Trophoblast cell (in vitro differentiated cells and primary cell): ENCODE measurements at regions not wholly inside any gene's neighbourhood (a gene's known extent, or its start where the extent isn't known, plus 50 kb on each side); places are given as distances from the start of the nearest gene placed in this dataset.

Source experiments
- DNase-seq, 2 donors: peaks; one replicate each; pipeline ENCODE4 v3.0.0-alpha.2; 2016
- H2AFZ ChIP-seq: 2 replicates; pipeline ENCODE4 v1.6.1; 2013; ENCODE audit warnings: low read length, moderate library complexity, mild to moderate bottlenecking; ENCODE audit not compliant: insufficient read depth, poor library complexity
- H2AK5ac ChIP-seq: 2 replicates; pipeline ENCODE4 v1.6.1; 2013; ENCODE audit warnings: mild to moderate bottlenecking, low read length
- H2BK120ac ChIP-seq: 2 replicates; pipeline ENCODE4 v1.6.1; 2013; ENCODE audit warnings: low read length, mild to moderate bottlenecking, moderate library complexity; ENCODE audit not compliant: insufficient read depth, poor library complexity
- H2BK12ac ChIP-seq: 2 replicates; pipeline ENCODE4 v1.6.1; 2013; ENCODE audit warnings: mild to moderate bottlenecking, low read length, moderate library complexity
- H2BK5ac ChIP-seq: 2 replicates; pipeline ENCODE4 v1.6.1; 2013; ENCODE audit warnings: low read length, low read depth, moderate library complexity, mild to moderate bottlenecking; ENCODE audit not compliant: poor library complexity
- H3K14ac ChIP-seq: 2 replicates; pipeline ENCODE4 v1.6.1; 2013; ENCODE audit warnings: mild to moderate bottlenecking, low read length
- H3K18ac ChIP-seq: 2 replicates; pipeline ENCODE4 v1.6.1; 2013; ENCODE audit warnings: mild to moderate bottlenecking, low read length
- H3K23ac ChIP-seq: 2 replicates; pipeline ENCODE4 v1.6.1; 2013; ENCODE audit warnings: low read length
- H3K27ac ChIP-seq: 2 replicates; pipeline ENCODE4 v1.5.1; 2013; ENCODE audit warnings: low read depth, mild to moderate bottlenecking, inconsistent platforms, low read length, moderate library complexity
- H3K27me3 ChIP-seq: 2 replicates; pipeline ENCODE4 v1.6.1; 2013; ENCODE audit warnings: inconsistent platforms, mild to moderate bottlenecking, low read length, moderate library complexity; ENCODE audit not compliant: insufficient read depth
- H3K36me3 ChIP-seq, 2 experiments: 1 replicate in 1 of 2; 2 replicates in 1 of 2; pipeline ENCODE4 v1.6.1; 2013; ENCODE audit warnings: low read length in 2 of 2, mild to moderate bottlenecking in 2 of 2, moderate library complexity in 1 of 2; ENCODE audit not compliant: insufficient read depth in 2 of 2, control insufficient read depth in 1 of 2
- H3K4ac ChIP-seq: 2 replicates; pipeline ENCODE4 v1.6.1; 2013; ENCODE audit warnings: low read depth, mild to moderate bottlenecking, low read length, moderate library complexity
- H3K4me1 ChIP-seq, 2 experiments: 1 replicate in 1 of 2; 2 replicates in 1 of 2; pipeline ENCODE4 v1.6.1; 2013; ENCODE audit warnings: low read length in 2 of 2, mild to moderate bottlenecking in 2 of 2, moderate library complexity in 1 of 2; ENCODE audit not compliant: insufficient read depth in 2 of 2, control insufficient read depth in 1 of 2
- H3K4me2 ChIP-seq: 2 replicates; pipeline ENCODE4 v1.6.1; 2013; ENCODE audit warnings: inconsistent platforms, mild to moderate bottlenecking, low read length, moderate library complexity
- H3K4me3 ChIP-seq: 2 replicates; pipeline ENCODE4 v1.5.1; 2013; ENCODE audit warnings: mild to moderate bottlenecking, low read depth, low read length, inconsistent platforms
- H3K79me1 ChIP-seq: one replicate; pipeline ENCODE4 v1.6.1; 2013; ENCODE audit warnings: low read length
- H3K79me2 ChIP-seq: 2 replicates; pipeline ENCODE4 v1.6.1; 2013; ENCODE audit warnings: low read length, mild to moderate bottlenecking; ENCODE audit not compliant: control insufficient read depth, insufficient read depth, poor library complexity
- H3K9ac ChIP-seq: 2 replicates; pipeline ENCODE4 v1.6.1; 2013; ENCODE audit warnings: mild to moderate bottlenecking, low read length
- H3K9me3 ChIP-seq: 2 replicates; pipeline ENCODE4 v1.6.1; 2013; ENCODE audit warnings: low read depth, mild to moderate bottlenecking, control low read depth, inconsistent platforms, low read length; ENCODE audit not compliant: insufficient read depth
- H4K12ac ChIP-seq: 2 replicates; pipeline ENCODE4 v1.6.1; 2013; ENCODE audit warnings: low read depth, mild to moderate bottlenecking, low read length, moderate library complexity
- H4K8ac ChIP-seq: 2 replicates; pipeline ENCODE4 v1.6.1; 2013; ENCODE audit warnings: low read depth, mild to moderate bottlenecking, low read length, moderate library complexity
- H4K91ac ChIP-seq: one replicate; pipeline ENCODE4 v1.6.1; 2013; ENCODE audit warnings: low read depth, mild to moderate bottlenecking, low read length, moderate library complexity
- WGBS: extraction: QIAGEN DNeasy Blood & Tissue Kit; methylation state at CpG from one replicate; pipeline ENCODE4 v1.1.7; 2013; ENCODE audit warnings: missing lambda C conversion rate; ENCODE audit not compliant: insufficient read length, insufficient coverage; ENCODE audit errors: extremely low coverage; 5-methylcytosine and 5-hydroxymethylcytosine counted together

- Histone ChIP-seq H3K18ac (no peak overlapping the region), H4K91ac (no peak overlapping the region), H2AFZ (no peak overlapping the region), H3K79me1 (no peaks in the 10 kb centered on the region), H3K79me2 (no peaks in the 10 kb centered on the region), H3K4ac (no peak overlapping the region), H3K36me3 (no peaks in the 10 kb centered on the region), H3K9ac (no peak overlapping the region), H4K8ac (no peak overlapping the region), H2BK12ac (no peak overlapping the region), H3K27ac (no peak overlapping the region), H3K23ac (no peak overlapping the region), H2BK5ac (no peak overlapping the region), H2BK120ac (no peak overlapping the region), H2AK5ac (no peak overlapping the region), H4K12ac (no peak overlapping the region), H3K9me3 (no peaks in the 10 kb centered on the region), H3K4me2 (no peak overlapping the region), H3K4me3 (no peak overlapping the region), H3K27me3 (no peaks in the 10 kb centered on the region), H3K4me1 (no peaks in the 10 kb centered on the region), H3K14ac (no peak overlapping the region)
- WGBS = no CpG with 5 or more reads among the region's 2 CpGs
- DNase-seq = no peak
These were observed 113.0 kb upstream of the VAV3 start for GRCh38 chr1:108077991-108078390.

GRCh38 chr1:108075055-108075454 lies 110.1 kb upstream of the VAV3 start:
- Histone ChIP-seq H3K18ac (no peak overlapping the region), H3K27me3 (no peaks in the 10 kb centered on the region), H2AFZ (no peak overlapping the region), H4K8ac (no peak overlapping the region), H3K4me3 (no peak overlapping the region), H3K9me3 (no peaks in the 10 kb centered on the region), H3K4me2 (no peak overlapping the region), H3K14ac (no peak overlapping the region), H2BK120ac (no peak overlapping the region), H3K79me2 (no peaks in the 10 kb centered on the region), H3K4me1 (no peaks in the 10 kb centered on the region), H4K12ac (no peak overlapping the region), H3K36me3 (no peaks in the 10 kb centered on the region), H3K79me1 (no peaks in the 10 kb centered on the region), H2BK12ac (no peak overlapping the region), H3K9ac (no peak overlapping the region), H2AK5ac (no peak overlapping the region), H3K4ac (no peak overlapping the region), H3K23ac (no peak overlapping the region), H4K91ac (no peak overlapping the region), H2BK5ac (no peak overlapping the region), H3K27ac (no peak overlapping the region)
- no CpG with 5 or more reads among the region's 5 CpGs for WGBS
- DNase-seq = no peak

DNA sequence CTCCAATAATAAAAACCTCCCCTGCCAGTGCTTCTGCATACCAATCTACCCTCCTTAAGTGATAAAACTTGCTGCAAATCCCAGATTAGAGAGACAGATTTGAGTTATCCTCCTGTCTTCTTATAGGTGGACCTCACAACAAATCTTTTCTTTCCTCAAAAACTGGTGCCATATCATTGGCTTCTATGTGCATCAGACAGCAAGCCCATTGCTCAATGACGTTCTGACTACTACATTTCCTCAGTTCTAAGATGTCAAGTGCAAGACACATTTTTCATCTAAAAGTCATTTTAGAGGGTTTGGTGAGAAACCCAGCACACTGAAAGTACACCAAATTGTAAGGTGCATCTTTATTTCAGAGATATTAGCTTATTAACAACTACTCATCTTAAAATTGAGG lies 107.8 kb upstream of the VAV3 start:
- Histone ChIP-seq H3K27me3 (no peaks in the 10 kb centered on the region), H2BK120ac (no peak overlapping the region), H3K23ac (no peak overlapping the region), H3K4me3 (no peak overlapping the region), H3K4me1 (no peaks in the 10 kb centered on the region), H4K91ac (no peak overlapping the region), H3K4me2 (no peak overlapping the region), H2AFZ (no peak overlapping the region), H4K12ac (no peak overlapping the region), H2AK5ac (no peak overlapping the region), H3K36me3 (no peaks in the 10 kb centered on the region), H3K9me3 (no peaks in the 10 kb centered on the region), H3K18ac (no peak overlapping the region), H2BK5ac (no peak overlapping the region), H3K4ac (no peak overlapping the region), H3K9ac (no peak overlapping the region), H3K27ac (no peak overlapping the region), H2BK12ac (no peak overlapping the region), H3K79me1 (no peaks in the 10 kb centered on the region), H3K79me2 (no peaks in the 10 kb centered on the region), H4K8ac (no peak overlapping the region), H3K14ac (no peak overlapping the region)
- WGBS = no CpG with 5 or more reads among the region's 1 CpG
- DNase-seq = peak in 1 of 2 donors; percentile 48

DNA sequence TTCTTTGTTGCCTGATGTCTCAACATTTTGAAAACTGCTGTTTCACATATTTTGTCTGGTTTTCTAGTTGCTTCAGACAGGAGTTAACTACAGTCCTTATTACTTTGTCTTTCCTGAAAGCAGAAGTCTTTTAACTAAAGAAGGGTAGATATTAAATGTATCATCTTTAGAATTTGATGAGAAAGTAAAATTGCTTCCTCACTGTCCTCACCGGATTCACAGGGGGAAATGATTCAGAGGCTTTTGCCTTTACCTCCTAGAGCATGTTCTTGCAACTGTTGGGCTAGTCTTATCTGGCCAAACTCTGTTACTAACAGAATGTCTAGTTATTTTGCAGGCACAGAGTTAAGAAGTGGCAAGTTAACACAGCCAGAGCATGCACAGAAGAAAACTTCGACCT lies 107.2 kb upstream of the VAV3 start:
- Histone ChIP-seq H2BK12ac (no peak overlapping the region), H2BK120ac (no peak overlapping the region), H3K27ac (no peak overlapping the region), H3K79me2 (no peaks in the 10 kb centered on the region), H2AK5ac (no peak overlapping the region), H4K12ac (no peak overlapping the region), H3K23ac (no peak overlapping the region), H3K14ac (no peak overlapping the region), H2BK5ac (no peak overlapping the region), H4K8ac (no peak overlapping the region), H3K27me3 (no peaks in the 10 kb centered on the region), H3K9me3 (no peaks in the 10 kb centered on the region), H3K79me1 (no peaks in the 10 kb centered on the region), H3K18ac (no peak overlapping the region), H3K4me2 (no peak overlapping the region), H4K91ac (no peak overlapping the region), H3K9ac (no peak overlapping the region), H3K4ac (no peak overlapping the region), H3K36me3 (no peaks in the 10 kb centered on the region), H3K4me3 (no peak overlapping the region), H2AFZ (no peak overlapping the region), H3K4me1 (no peaks in the 10 kb centered on the region)
- WGBS = no CpG with 5 or more reads among the region's 2 CpGs
- no peak for DNase-seq
